ENCODE measurements at regions not wholly inside any gene's neighbourhood (a gene's known extent, or its start where the extent isn't known, plus 50 kb on each side); places are given as distances from the start of the nearest gene placed in this dataset.
"Not testable (repeated sequence)": the region's sequence is repeated elsewhere in the genome, so short reads cannot be mapped to it uniquely, and the experiment has no call there.

GRCh38 chr5:120923026-120923425, 458.9 kb downstream of the PRR16 start:
- no peaks in the 10 kb centered on the region for H3K9me3 ChIP-seq (ENCODE audit: low read length)
- no peak overlapping the region for H3K4me3 ChIP-seq (ENCODE audit: low read depth in 1 of 2, low read length in 2 of 2)
- H3K9ac ChIP-seq (ENCODE audit: low read length), result no peak overlapping the region

GRCh38 chr5:120926471-120926870, 462.4 kb downstream of the PRR16 start:
- no peaks in the 10 kb centered on the region for H3K9me3 ChIP-seq (ENCODE audit: low read length)
- H3K27ac ChIP-seq (ENCODE audit: low read depth, low read length), result no peak overlapping the region
- H3K36me3 ChIP-seq (ENCODE audit: insufficient read depth, low read length), result no peaks in the 10 kb centered on the region
- no peaks in the 10 kb centered on the region for H3K4me1 ChIP-seq (ENCODE audit: insufficient read depth, low read length)
- no peak overlapping the region for H3K4me3 ChIP-seq (ENCODE audit: low read depth in 1 of 2, low read length in 2 of 2)
- no peaks in the 10 kb centered on the region for H3K27me3 ChIP-seq (ENCODE audit: control insufficient read depth in 1 of 2, insufficient read depth in 2 of 2, low read length in 2 of 2)
- H3K9ac ChIP-seq (ENCODE audit: low read length), result no peak overlapping the region

More at GRCh38 chr5:120923026-120923425, 458.9 kb downstream of the PRR16 start:
- no peaks in the 10 kb centered on the region for H3K4me1 ChIP-seq (ENCODE audit: insufficient read depth, low read length)
- H3K36me3 ChIP-seq (ENCODE audit: insufficient read depth, low read length), result no peaks in the 10 kb centered on the region
- no peak overlapping the region for H3K27ac ChIP-seq (ENCODE audit: low read depth, low read length)
- H3K27me3 ChIP-seq (ENCODE audit: control insufficient read depth in 1 of 2, insufficient read depth in 2 of 2, low read length in 2 of 2), result no peaks in the 10 kb centered on the region

GRCh38 chr5:120927950-120928530, 463.9 kb downstream of the PRR16 start:
- Histone ChIP-seq H3K27ac (ENCODE audit: low read depth, low read length) (no peak overlapping the region), H3K9me3 (ENCODE audit: low read length) (no peaks in the 10 kb centered on the region), H3K36me3 (ENCODE audit: insufficient read depth, low read length) (no peaks in the 10 kb centered on the region), H3K27me3 (ENCODE audit: control insufficient read depth in 1 of 2, insufficient read depth in 2 of 2, low read length in 2 of 2) (no peaks in the 10 kb centered on the region), H3K9ac (ENCODE audit: low read length) (no peak overlapping the region), H3K4me1 (ENCODE audit: insufficient read depth, low read length) (no peaks in the 10 kb centered on the region), H3K4me3 (ENCODE audit: low read depth in 1 of 2, low read length in 2 of 2) (no peak overlapping the region)

GRCh38 chr5:120932480-120932879, 468.4 kb downstream of the PRR16 start:
- no peak overlapping the region for H3K9ac ChIP-seq (ENCODE audit: low read length)
- no peak overlapping the region for H3K4me3 ChIP-seq (ENCODE audit: low read depth in 1 of 2, low read length in 2 of 2)
- H3K36me3 ChIP-seq (ENCODE audit: insufficient read depth, low read length), result no peaks in the 10 kb centered on the region
- no peaks in the 10 kb centered on the region for H3K9me3 ChIP-seq (ENCODE audit: low read length)
- no peaks in the 10 kb centered on the region for H3K4me1 ChIP-seq (ENCODE audit: insufficient read depth, low read length)
- no peaks in the 10 kb centered on the region for H3K27me3 ChIP-seq (ENCODE audit: control insufficient read depth in 1 of 2, insufficient read depth in 2 of 2, low read length in 2 of 2)
- no peak overlapping the region for H3K27ac ChIP-seq (ENCODE audit: low read depth, low read length)

GRCh38 chr5:120934031-120934430, 469.9 kb downstream of the PRR16 start:
- Histone ChIP-seq H3K4me3 (ENCODE audit: low read depth in 1 of 2, low read length in 2 of 2) (no peak overlapping the region), H3K36me3 (ENCODE audit: insufficient read depth, low read length) (no peaks in the 10 kb centered on the region), H3K9ac (ENCODE audit: low read length) (no peak overlapping the region), H3K9me3 (ENCODE audit: low read length) (no peaks in the 10 kb centered on the region), H3K4me1 (ENCODE audit: insufficient read depth, low read length) (no peaks in the 10 kb centered on the region), H3K27ac (ENCODE audit: low read depth, low read length) (no peak overlapping the region), H3K27me3 (ENCODE audit: control insufficient read depth in 1 of 2, insufficient read depth in 2 of 2, low read length in 2 of 2) (no peaks in the 10 kb centered on the region)

- Histone ChIP-seq H3K27ac (ENCODE audit: low read depth, low read length) (no peak overlapping the region), H3K36me3 (ENCODE audit: insufficient read depth, low read length) (no peaks in the 10 kb centered on the region), H3K4me1 (ENCODE audit: insufficient read depth, low read length) (no peaks in the 10 kb centered on the region), H3K9me3 (ENCODE audit: low read length) (no peaks in the 10 kb centered on the region), H3K9ac (ENCODE audit: low read length) (no peak overlapping the region), H3K4me3 (ENCODE audit: low read depth in 1 of 2, low read length in 2 of 2) (no peak overlapping the region), H3K27me3 (ENCODE audit: control insufficient read depth in 1 of 2, insufficient read depth in 2 of 2, low read length in 2 of 2) (no peaks in the 10 kb centered on the region)
Measured at GRCh38 chr5:120936652-120937051, 472.6 kb downstream of the PRR16 start.

GRCh38 chr5:120938604-120939003, 474.5 kb downstream of the PRR16 start:
- peaks cover 6% of the 10 kb centered on the region for H3K4me1 ChIP-seq (ENCODE audit: insufficient read depth, low read length)
- no peak overlapping the region for H3K27ac ChIP-seq (ENCODE audit: low read depth, low read length)
- no peaks in the 10 kb centered on the region for H3K36me3 ChIP-seq (ENCODE audit: insufficient read depth, low read length)
- H3K27me3 ChIP-seq (ENCODE audit: control insufficient read depth in 1 of 2, insufficient read depth in 2 of 2, low read length in 2 of 2), result no peaks in the 10 kb centered on the region
- no peaks in the 10 kb centered on the region for H3K9me3 ChIP-seq (ENCODE audit: low read length)
- H3K4me3 ChIP-seq (ENCODE audit: low read depth in 1 of 2, low read length in 2 of 2), result no peak overlapping the region
- H3K9ac ChIP-seq (ENCODE audit: low read length), result no peak overlapping the region

GRCh38 chr5:120942596-120943350, 478.7 kb downstream of the PRR16 start:
- Histone ChIP-seq H3K4me3 (ENCODE audit: low read depth in 1 of 2, low read length in 2 of 2) (no peak overlapping the region), H3K27me3 (ENCODE audit: control insufficient read depth in 1 of 2, insufficient read depth in 2 of 2, low read length in 2 of 2) (no peaks in the 10 kb centered on the region), H3K27ac (ENCODE audit: low read depth, low read length) (no peak overlapping the region), H3K9ac (ENCODE audit: low read length) (no peak overlapping the region), H3K9me3 (ENCODE audit: low read length) (no peaks in the 10 kb centered on the region), H3K4me1 (ENCODE audit: insufficient read depth, low read length) (peaks cover 6% of the 10 kb centered on the region), H3K36me3 (ENCODE audit: insufficient read depth, low read length) (no peaks in the 10 kb centered on the region)

GRCh38 chr5:120949596-120949995, 485.5 kb downstream of the PRR16 start:
- not testable (repeated sequence) for H3K4me1 ChIP-seq (ENCODE audit: insufficient read depth, low read length); H3K9me3 ChIP-seq (ENCODE audit: low read length); H3K27ac ChIP-seq (ENCODE audit: low read depth, low read length); H3K9ac ChIP-seq (ENCODE audit: low read length); H3K27me3 ChIP-seq (ENCODE audit: control insufficient read depth in 1 of 2, insufficient read depth in 2 of 2, low read length in 2 of 2); H3K4me3 ChIP-seq (ENCODE audit: low read depth in 1 of 2, low read length in 2 of 2); H3K36me3 ChIP-seq (ENCODE audit: insufficient read depth, low read length)

- not testable (repeated sequence) for H3K9me3 ChIP-seq (ENCODE audit: low read length); H3K27me3 ChIP-seq (ENCODE audit: control insufficient read depth in 1 of 2, insufficient read depth in 2 of 2, low read length in 2 of 2); H3K9ac ChIP-seq (ENCODE audit: low read length); H3K4me3 ChIP-seq (ENCODE audit: low read depth in 1 of 2, low read length in 2 of 2); H3K36me3 ChIP-seq (ENCODE audit: insufficient read depth, low read length); H3K4me1 ChIP-seq (ENCODE audit: insufficient read depth, low read length); H3K27ac ChIP-seq (ENCODE audit: low read depth, low read length)
Measured at GRCh38 chr5:120953445-120953844, 489.3 kb downstream of the PRR16 start.

- Histone ChIP-seq H3K4me3 (ENCODE audit: low read depth in 1 of 2, low read length in 2 of 2) (no peak overlapping the region), H3K27me3 (ENCODE audit: control insufficient read depth in 1 of 2, insufficient read depth in 2 of 2, low read length in 2 of 2) (no peaks in the 10 kb centered on the region), H3K9me3 (ENCODE audit: low read length) (no peaks in the 10 kb centered on the region), H3K9ac (ENCODE audit: low read length) (no peak overlapping the region), H3K27ac (ENCODE audit: low read depth, low read length) (no peak overlapping the region), H3K4me1 (ENCODE audit: insufficient read depth, low read length) (no peaks in the 10 kb centered on the region), H3K36me3 (ENCODE audit: insufficient read depth, low read length) (no peaks in the 10 kb centered on the region)
Measured at GRCh38 chr5:120954255-120954654, 490.2 kb downstream of the PRR16 start.

GRCh38 chr5:120955795-120956194, 491.7 kb downstream of the PRR16 start:
- no peaks in the 10 kb centered on the region for H3K27me3 ChIP-seq (ENCODE audit: control insufficient read depth in 1 of 2, insufficient read depth in 2 of 2, low read length in 2 of 2)
- no peaks in the 10 kb centered on the region for H3K36me3 ChIP-seq (ENCODE audit: insufficient read depth, low read length)
- no peak overlapping the region for H3K27ac ChIP-seq (ENCODE audit: low read depth, low read length)
- no peak overlapping the region for H3K9ac ChIP-seq (ENCODE audit: low read length)
- no peaks in the 10 kb centered on the region for H3K9me3 ChIP-seq (ENCODE audit: low read length)
- no peak overlapping the region for H3K4me3 ChIP-seq (ENCODE audit: low read depth in 1 of 2, low read length in 2 of 2)
- no peaks in the 10 kb centered on the region for H3K4me1 ChIP-seq (ENCODE audit: insufficient read depth, low read length)

All from muscle layer of colon (tissue), 2 donors.